Activated effector memory CD4-positive, alpha-beta T cell treated with anti-CD3 and anti-CD28 coated beads, Interleukin-2, amount 50 U/mL, for 16 hours (primary cell): ENCODE measurements at regions not wholly inside any gene's neighbourhood (a gene's known extent, or its start where the extent isn't known, plus 50 kb on each side); places are given as distances from the start of the nearest gene placed in this dataset.
"Not testable (repeated sequence)": the region's sequence is repeated elsewhere in the genome, so short reads cannot be mapped to it uniquely, and the experiment has no call there.

Source experiments
- DNase-seq: peaks from one replicate; pipeline ENCODE4 v3.0.0-alpha.2; 2020

DNA sequence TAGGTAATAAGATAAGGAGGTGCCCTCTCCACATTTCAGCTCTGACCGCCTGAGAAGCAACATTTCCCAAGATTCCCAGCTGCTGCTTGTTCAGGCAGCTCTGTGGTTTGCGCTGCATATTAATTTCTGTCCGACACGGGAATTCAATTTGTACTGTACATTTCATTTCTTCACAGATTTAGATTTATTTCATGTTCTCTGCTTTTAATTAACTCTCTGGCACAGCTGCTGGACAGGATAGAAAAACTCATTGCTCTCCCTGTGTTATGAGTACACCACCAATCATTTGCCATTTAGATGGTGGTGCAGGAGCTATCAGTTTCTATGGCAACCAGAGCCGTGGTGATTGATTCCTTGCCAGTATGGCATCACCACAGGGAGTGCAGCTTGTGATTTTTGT lies 558.5 kb downstream of the DMRTA1 start:
- no peak for DNase-seq

DNA sequence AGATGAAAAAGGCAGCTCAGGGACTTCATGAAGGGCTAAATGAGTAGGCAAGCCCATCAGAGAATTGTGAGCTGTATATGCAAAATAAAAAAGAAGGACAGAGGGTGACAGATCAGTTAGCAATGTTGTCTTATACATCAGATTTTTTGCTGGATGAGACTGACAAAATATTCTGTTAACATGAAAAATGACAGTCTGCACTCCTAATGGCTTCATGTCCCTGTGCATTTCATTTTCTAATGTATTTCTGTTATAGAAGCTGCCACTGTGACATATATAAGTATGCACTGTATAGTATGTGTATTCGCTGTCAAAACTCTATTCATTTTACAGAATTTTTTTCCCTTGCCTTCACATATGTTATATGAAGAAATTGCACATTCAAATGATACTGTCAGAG lies 559.5 kb downstream of the DMRTA1 start:
- DNase-seq = no peak

DNA sequence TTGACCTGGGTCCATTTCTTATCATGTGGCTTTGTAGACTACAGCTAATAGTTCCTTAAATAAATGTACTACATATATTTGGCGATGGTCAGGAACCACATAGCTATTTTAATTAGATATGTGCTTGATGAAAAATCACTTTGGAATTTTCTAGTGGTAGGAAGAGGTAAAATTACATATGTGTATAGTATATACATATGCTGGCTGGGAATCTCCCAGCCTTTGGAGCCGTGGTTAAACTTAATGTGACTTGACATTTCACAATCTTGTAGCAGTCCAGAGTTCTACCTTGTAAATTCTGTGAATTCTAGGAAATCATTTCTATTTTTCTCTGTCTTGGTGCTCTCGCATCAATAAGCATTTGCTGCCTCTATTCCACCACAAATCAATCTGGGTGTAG lies 565.0 kb downstream of the DMRTA1 start:
- no peak for DNase-seq

DNA sequence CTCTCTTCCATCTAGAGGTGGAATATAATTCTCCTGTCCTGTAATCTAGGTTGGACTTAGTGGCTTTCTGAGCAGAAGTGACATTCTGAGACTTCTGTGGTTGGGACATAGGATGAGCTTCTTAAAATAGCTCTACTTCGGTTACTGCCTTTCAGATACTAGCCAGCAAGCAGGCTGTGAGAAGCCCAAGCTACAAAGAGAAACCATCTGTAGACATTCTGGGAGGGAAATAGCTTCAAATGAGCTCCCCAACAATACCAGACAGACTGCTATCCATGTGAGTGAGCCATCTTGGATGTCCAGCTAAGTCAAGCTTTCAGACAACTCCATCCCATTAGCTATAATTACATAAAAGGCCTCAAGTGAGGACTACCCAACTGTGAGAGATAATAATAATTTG lies 568.9 kb downstream of the DMRTA1 start:
- DNase-seq = no peak

DNA sequence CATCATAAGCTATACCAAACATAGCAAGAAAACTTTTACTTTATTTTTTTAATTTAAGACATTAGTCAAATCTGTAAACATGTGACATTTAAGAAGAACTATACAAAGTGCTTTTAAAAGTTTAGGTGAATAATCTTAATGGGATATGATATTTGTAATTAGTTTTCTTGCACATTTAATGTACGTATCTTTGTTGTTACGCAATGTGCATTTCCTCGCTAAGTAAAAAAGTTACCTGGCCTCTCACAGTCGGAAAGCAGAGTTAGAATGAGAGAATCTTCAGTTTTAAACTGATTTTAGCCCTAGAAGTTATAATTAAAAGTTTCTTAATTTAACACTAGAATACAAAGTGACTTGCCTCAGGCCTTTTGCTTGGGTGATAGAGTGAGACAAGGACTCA lies 589.8 kb downstream of the DMRTA1 start:
- DNase-seq = no peak

DNA sequence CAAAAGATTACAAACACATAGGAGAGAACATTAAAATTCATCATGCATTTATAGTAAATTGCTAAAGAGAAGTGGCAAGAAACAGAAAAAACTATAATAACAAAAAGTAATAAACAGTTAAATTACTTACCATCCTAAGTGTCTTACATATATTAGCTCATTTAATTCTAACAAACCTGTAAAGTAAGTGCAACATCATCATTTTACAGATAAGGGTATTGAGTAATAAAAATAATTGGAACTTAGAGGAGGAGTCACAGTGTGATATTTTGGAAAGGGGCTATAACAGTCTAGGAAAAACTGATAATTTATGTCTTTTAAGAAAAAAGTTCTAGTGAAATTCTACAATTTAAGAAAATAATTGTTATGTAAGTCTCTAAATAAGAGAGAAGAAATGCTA lies 592.8 kb downstream of the DMRTA1 start:
- no peak for DNase-seq

DNA sequence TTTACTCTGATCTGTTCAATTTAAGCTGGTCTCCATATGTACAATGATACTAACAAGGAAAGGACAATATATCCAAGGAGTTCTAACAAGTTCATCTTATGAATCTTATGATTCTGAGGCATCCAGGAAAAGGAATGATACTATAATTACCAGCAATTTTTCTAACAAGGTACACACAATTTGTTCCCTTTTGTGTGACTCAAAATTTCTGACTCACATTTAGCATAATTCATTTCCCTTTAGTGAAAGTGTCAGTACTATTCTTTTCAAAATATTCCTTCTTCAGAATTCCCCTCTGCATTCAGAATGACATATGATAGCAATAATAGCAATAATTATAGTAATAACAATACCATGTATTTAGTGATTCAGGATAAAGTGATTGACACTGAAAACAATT lies 594.8 kb downstream of the DMRTA1 start:
- DNase-seq = no peak

DNA sequence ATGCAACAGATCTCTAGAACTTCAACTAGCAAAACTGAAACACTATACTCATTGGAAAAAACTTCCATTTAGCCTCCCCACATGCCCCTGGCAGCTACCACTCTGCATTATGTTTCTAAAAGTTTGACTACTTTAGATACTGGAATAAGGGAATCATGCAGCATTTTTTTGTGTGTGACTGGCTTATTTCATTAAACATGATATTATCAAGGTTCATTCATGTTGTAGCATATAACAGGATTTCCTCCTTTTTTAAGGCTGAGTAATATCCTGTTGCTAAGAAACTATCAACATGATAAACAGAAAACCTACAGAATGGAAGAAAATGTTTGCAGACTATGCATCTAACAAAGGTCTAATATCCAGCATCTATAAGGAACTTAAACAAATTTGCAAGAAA lies 597.9 kb downstream of the DMRTA1 start:
- no peak for DNase-seq

DNA sequence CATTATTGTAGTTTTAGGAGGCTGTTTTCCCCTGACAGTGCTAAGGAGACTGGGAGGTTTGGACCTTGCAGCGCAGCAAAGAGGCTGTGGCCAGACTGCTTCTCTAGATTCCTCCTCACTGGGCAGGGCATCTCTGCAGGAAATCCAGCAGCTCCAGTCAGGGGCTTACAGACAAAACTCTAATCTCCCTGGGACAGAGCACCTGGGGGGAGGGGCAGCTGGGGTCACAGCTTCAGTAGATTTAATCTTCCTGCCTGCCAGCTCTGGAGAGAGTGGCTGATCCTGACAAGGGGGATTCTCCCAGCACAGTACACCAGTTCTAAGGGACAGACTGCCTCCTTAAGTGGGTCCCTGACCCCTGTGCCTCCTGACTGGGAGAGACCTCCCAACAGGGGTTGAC lies 599.4 kb downstream of the DMRTA1 start:
- DNase-seq = not testable (repeated sequence)

DNA sequence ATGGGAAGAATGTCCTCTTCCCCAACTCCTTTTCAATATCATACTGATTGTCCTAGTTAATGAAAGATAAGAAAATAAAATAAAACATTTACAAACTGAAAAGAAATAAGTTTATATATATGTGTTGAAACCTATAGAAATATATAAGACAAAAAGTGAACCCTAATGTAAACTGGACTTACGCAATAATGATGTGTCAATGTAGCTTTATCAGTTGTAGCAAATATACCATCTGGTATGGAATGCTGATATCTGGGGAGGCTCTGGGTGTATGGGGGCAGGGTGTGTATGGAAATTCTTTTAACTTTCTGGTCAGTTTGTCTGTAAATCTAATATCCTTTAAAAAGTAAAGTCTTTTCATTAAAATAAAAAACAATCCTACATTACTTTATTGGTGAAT lies 603.9 kb downstream of the DMRTA1 start:
- no peak for DNase-seq

DNA sequence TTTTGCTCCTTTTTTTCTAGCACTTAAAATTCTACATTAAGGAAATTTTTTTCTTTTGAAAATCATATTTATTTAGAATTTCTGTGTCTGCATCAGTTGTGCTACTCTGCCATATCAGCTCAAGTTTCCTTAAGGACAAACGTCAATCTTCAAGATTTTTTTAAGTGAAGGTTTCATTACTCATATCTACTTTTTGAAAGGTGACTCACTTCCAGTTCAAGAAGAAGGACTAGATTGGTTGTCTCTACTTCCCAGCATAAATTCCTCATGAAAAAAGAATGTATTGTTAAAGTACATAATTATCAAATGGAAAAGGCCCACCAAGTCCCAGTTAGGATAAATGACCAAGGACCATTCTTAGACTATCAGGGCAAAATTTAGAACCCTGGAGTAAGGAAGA lies 626.5 kb downstream of the DMRTA1 start:
- DNase-seq = no peak

DNA sequence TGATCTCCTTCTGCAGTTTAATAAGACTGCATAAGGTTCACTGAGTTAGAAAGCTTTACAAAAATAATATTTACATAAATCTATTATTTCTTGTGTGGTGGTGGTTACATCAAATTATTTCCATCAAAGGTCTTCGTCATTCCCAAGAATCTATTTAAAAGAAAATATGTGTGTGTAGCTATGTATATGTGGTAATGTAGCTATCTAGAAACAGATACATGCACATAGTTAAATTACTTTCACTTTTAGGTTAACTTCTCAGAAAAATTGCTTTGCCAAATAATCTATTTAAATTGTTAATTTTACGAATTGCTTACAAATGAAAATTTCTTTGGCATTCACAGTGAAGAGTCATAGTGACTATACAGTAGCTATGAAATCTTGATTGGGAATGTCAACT lies 633.2 kb downstream of the DMRTA1 start:
- DNase-seq = no peak

DNA sequence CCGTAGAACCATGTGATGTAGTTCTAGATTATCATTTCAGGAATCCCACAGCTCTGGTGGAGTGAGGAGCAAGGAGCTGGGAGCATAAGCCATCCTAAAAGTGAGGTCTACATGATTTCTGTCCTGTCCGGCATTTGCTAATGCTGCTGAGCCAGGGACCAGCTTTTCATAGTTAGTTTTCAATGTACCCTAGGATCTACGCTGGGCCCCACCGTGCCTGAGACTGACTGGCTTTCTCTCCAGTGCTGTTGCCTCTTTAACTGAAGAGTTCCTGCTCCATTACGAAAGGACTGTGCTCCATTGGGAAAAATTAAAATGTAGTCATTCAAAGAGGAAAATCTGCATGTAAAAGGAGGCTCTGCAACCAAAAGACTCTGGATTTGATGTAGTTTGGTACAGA lies 634.8 kb downstream of the DMRTA1 start:
- DNase-seq = no peak

DNA sequence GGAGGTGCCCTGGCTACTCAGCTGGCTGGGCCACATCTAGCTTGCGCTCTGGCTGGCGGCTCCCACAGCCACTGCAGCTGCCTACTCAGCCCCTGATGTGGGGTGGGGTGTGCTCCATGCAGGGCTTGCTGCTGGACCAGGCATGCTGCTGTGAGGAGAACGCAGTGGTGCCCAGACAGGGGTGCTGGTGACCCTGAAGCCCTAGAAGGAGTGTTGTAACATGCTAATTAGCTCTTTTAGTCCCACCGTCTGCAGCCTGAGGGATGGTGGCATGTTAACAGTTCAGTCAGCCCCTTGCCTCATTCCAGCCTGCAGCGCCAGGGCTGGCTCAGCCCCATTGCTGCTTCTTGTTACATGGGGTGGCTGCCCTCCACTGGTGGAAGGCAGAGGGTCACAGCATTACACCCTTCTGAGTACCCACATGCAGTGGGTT lies 642.3 kb downstream of the DMRTA1 start:
- no peak for DNase-seq

DNA sequence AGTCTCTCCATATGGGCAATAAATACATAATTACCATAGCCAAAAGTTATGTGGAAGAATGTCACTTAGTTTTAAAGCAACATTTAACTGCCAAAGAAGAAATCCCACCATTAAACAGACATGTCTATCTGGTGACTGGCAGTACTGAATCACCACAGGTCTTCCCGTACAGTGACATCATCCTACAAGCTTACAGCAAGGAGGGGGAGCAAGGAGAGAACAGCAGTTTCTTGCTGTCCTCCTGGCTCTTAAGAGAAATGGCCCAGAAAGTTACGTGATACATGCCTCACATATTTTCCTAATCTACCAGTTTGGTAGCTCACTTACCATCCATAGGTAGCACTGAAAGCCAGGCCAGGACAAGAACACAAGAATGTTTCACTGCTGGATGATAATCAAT lies 671.0 kb downstream of the DMRTA1 start:
- no peak for DNase-seq

DNA sequence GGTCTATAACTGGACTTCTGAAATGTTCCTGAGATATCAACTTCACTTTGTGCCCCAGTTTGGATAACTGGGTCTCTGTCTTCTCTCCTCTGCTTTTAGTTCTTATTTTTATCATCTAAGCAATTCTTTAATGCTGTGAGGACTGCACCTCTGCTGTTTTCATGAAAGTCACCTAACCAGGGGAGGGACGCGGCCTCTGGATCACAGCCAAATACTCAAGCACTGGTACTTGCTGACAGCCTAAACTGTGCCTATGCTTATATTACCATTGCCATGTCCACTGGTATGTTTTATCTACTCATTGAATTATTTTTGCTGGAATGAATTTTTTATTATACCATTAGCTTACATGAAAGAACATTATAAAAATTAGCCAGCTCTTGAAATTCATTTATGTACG lies 674.0 kb downstream of the DMRTA1 start:
- DNase-seq = no peak

DNA sequence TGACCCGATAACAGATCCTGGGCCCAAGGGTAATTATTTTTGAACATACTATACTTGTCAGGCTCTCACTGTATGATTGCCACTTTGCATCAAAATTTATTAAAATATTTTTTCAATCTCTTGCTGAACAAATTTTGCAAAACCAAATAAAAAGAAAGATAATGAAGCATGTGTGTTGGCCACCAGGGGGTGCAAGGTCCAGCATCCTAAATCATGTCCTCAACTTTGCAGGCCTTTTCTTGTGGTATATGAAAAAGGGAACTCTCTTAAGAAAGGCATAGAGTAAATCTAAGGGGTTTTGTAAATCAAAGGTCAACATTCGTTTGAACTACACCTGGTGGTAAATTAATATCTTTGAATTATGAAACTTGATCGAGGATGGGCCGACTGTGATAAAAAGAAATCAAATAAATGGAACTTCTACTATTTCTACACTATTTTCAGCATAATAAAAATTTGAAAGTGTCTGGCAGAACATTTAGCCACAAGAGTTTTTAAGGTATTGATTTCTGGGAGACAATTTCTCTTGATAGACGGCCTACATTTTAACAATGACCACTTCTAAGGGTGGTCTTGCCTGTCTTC lies 676.5 kb downstream of the DMRTA1 start:
- no peak for DNase-seq

DNA sequence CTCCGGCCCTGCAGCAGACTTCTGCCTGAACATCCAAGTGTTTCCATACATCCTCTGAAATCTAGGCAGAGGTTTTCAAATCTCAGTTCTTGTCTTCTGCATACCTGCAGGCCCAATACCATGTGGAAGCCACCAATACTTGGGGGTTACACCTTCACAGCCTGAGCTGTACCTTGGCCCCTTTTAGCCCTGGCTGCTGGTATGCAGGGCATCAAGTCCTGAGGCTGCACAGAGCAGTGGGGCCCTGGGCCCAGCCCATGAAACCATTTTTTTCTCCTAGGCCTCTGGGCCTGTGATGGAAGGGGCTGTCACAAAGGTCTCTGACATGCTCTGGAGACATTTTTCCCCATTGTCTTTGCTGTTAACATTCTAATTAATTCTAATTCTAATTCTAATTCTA lies 680.6 kb downstream of the ELAVL2 start:
- no peak for DNase-seq

DNA sequence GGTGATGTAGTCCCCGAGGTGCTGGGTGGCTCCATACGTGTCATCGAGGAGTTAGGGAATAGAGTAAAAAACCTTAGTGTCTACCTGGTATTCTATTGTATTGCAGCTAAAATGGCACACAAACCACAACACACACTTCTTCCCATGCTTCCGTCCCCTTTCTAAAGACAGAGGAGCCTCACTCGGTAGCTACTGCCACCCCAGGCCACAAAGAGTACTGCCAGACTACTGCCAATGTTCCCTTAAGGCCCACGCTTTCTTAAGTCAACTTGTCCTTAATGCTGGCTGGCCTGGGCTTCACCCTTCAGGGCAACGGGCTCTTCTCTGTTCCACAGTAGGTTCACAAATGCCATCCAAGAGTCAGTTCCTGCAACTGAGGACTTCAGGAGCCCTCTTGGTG lies 673.0 kb downstream of the ELAVL2 start:
- DNase-seq = no peak

DNA sequence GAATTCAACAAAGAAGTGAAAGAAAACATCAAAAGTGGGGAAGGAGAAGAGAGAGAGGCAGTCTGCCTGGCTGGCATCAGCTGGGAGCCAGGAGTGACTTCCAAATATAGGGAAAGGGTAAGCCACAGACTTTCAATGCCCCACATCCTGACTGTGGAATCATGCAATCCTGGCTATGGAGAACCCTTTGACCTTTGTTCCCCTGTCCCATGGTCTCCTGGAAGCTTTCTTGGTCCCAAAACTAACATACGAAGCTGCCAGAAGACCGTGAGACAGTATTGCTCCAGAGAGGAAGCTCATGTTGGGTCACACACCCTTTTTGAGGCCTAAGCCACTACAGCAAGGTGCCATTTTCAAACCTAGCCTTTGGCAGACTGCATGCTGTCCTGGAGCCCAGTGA lies 665.5 kb downstream of the ELAVL2 start:
- no peak for DNase-seq

DNA sequence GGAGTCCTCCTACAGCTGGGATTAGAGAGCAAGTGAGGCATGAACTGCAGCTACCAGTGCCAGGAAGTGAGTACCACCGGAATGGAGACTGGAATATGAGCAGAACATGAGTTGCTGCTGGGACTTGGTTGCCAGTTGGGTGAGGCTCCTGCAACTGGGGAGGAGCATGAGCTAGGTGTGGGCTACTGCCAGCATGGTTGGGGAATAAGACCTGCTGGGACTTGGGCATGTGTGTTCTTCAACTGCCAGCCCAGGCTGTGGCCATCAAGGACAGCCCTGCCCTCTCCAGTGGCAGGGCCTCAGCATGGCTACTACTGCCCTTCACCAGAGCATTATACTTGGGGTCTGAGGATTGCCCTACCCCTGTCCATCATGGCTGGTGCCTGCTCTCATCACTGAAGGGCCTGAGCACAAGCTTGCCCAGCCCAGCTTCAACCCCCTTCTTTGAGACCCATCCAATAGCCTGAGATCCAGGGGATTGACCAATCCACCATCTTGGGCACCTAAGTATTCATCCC lies 665.0 kb downstream of the ELAVL2 start:
- DNase-seq = no peak

DNA sequence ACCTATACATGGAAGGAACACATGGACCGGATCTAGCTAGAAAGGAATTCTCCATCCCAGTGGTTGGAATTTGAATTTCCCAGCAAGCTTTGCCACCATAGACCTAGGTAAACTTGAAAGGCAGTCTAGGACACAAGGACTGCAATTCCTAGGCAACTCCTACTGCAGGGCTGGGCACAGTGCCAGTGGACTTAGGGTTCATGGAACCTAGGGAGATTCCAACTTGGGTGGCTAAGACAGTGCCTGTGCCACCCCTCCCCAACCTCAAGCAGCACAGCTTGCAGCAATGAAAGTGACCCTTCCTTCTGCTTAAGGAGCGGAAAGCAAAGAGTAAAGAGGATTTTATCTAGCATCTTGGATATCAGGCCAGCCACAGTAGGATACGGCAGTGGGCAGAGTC lies 663.3 kb downstream of the ELAVL2 start:
- DNase-seq = no peak

DNA sequence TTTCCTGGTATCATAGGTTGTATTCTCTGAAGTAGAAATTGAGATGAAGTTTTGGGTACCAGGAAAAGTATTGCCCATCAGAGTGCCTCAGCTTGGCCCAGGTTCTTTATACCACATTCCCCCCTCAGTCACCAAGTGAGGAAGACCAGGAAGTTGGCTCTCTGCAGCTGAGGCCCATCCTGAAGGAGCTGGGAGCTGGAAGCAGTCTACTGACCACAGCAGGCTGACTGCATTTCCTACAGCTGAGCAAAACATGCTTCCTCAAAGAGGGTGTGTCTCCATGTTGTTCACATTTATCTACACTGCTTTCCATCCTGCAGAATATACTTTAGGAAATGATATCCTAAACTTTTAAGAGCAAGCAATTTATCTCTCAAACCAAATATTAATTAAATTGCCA lies 654.6 kb downstream of the ELAVL2 start:
- DNase-seq = no peak

DNA sequence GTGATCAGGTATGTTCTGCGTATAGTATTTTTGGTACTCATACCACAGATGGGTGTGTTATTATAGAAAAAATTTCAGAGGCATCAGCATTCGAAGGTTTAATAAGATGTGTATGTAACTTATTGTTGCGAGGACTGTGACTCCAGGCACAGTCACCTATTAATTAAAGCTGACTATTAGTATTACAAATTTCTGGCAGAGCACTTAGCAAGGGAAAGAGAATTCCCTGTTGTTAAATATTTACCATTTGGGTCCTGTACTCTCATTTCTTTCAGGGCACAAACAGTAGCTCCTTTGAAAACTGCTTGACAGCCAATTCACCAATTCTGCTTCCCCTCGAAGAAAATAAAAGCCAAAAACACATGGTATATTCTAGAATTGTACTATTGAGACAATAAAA lies 653.8 kb downstream of the ELAVL2 start:
- DNase-seq = no peak

DNA sequence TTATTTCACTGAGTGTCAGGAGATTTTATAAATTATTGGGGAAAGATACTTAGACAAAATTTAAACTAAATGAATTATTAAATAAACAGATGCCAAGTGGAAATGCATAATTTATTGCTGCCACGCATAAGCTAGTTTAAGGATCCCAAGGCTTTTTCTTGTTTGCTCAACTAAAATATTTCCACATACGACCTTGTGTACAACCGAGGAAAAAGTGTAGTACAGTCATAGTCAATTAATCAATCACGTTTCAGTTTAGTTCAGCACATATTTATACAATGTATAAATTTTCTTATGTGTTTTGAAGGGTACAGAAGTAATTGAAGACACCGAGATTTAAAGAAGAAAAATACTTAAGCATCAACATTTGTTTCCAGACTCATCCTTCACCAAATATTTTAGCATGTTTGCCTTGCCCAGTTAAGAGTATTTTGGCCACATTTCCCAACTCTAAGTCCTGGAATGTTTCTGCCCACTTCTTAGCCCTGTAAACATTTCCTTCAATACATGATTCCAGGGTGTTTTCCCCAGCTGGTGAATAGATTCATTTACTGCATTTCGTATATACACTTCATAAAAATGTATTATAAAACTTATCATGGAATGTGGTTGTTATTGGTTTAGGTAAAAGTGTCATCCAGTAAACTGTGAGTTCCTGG lies 652.9 kb downstream of the ELAVL2 start:
- DNase-seq = no peak
